Mesendoderm (in vitro differentiated cells): ENCODE measurements at regions not wholly inside any gene's neighbourhood (a gene's known extent, or its start where the extent isn't known, plus 50 kb on each side); places are given as distances from the start of the nearest gene placed in this dataset.

Experiments
- DNase-seq: peaks from one replicate; pipeline ENCODE4 v3.0.0; 2013
- H2AK5ac ChIP-seq: 2 replicates; pipeline ENCODE4 v1.6.1; 2013; ENCODE audit warnings: low read length, inconsistent platforms
- H2BK120ac ChIP-seq: 2 replicates; pipeline ENCODE4 v1.6.1; 2013; ENCODE audit warnings: low read depth, mild to moderate bottlenecking, low read length, moderate library complexity, mixed read lengths
- H2BK15ac ChIP-seq: replicated peaks from 2 replicates; pipeline ENCODE4 v1.6.1; 2013; ENCODE audit warnings: low read depth, mild to moderate bottlenecking, moderate library complexity
- H2BK5ac ChIP-seq: 2 replicates; pipeline ENCODE4 v1.6.1; 2013; ENCODE audit warnings: low read length, inconsistent platforms
- H3K18ac ChIP-seq: 2 replicates; pipeline ENCODE4 v1.6.1; 2013; ENCODE audit warnings: mild to moderate bottlenecking, low read length, mixed read lengths
- H3K23ac ChIP-seq: one replicate; pipeline ENCODE4 v1.6.1; 2013; ENCODE audit warnings: low read length
- H3K27ac ChIP-seq: 2 replicates; pipeline ENCODE4 v1.5.1; 2013; ENCODE audit warnings: low read depth, mild to moderate bottlenecking, inconsistent platforms, low read length, moderate library complexity
- H3K27me3 ChIP-seq: 2 replicates; pipeline ENCODE4 v1.6.1; 2013; ENCODE audit warnings: low read length, control low read depth, mild to moderate bottlenecking, inconsistent platforms; ENCODE audit not compliant: insufficient read depth, poor library complexity
- H3K36me3 ChIP-seq: 2 replicates; pipeline ENCODE4 v1.6.1; 2013; ENCODE audit warnings: low read length, inconsistent platforms; ENCODE audit not compliant: control insufficient read depth, insufficient read depth
- H3K4ac ChIP-seq: one replicate; pipeline ENCODE4 v1.6.1; 2013; ENCODE audit warnings: low read depth, mild to moderate bottlenecking, low read length, moderate library complexity
- H3K4me1 ChIP-seq: 2 replicates; pipeline ENCODE4 v1.6.1; 2013; ENCODE audit warnings: low read depth, low read length, inconsistent platforms; ENCODE audit not compliant: control insufficient read depth
- H3K4me2 ChIP-seq: 2 replicates; pipeline ENCODE4 v1.6.1; 2013; ENCODE audit warnings: low read length
- H3K4me3 ChIP-seq: 2 replicates; pipeline ENCODE4 v1.5.1; 2013; ENCODE audit warnings: mild to moderate bottlenecking, low read length
- H3K56ac ChIP-seq: one replicate; pipeline ENCODE4 v1.6.1; 2013; ENCODE audit warnings: low read length
- H3K79me1 ChIP-seq: 2 replicates; pipeline ENCODE4 v1.6.1; 2013; ENCODE audit warnings: low read length, inconsistent platforms
- H3K79me2 ChIP-seq: 2 replicates; pipeline ENCODE4 v1.6.1; 2013; ENCODE audit warnings: mild to moderate bottlenecking, low read length; ENCODE audit not compliant: control insufficient read depth, insufficient read depth
- H3K9ac ChIP-seq: 2 replicates; pipeline ENCODE4 v1.6.1; 2013; ENCODE audit warnings: low read length, inconsistent platforms
- H4K5ac ChIP-seq: one replicate; pipeline ENCODE4 v1.6.1; 2013; ENCODE audit warnings: low read length
- H4K8ac ChIP-seq: one replicate; pipeline ENCODE4 v1.6.1; 2013; ENCODE audit warnings: low read depth, mild to moderate bottlenecking, control low read depth, low read length, moderate library complexity
- WGBS: extraction: QIAGEN DNeasy Blood & Tissue Kit; methylation state at CpG from one replicate; pipeline ENCODE4 v1.1.7; 2013; ENCODE audit warnings: low lambda C conversion rate, missing lambda C conversion rate; ENCODE audit not compliant: insufficient coverage; ENCODE audit errors: extremely low coverage; 5-methylcytosine and 5-hydroxymethylcytosine counted together

- no CpG with 5 or more reads among the region's 1 CpG for WGBS
- Histone ChIP-seq H2AK5ac (no peak overlapping the region), H3K23ac (no peak overlapping the region), H2BK120ac (no peak overlapping the region), H2BK5ac (no peak overlapping the region), H3K4ac (no peak overlapping the region), H3K56ac (no peak overlapping the region), H3K4me2 (no peak overlapping the region), H3K79me2 (no peaks in the 10 kb centered on the region), H2BK15ac (no peak overlapping the region), H3K79me1 (no peaks in the 10 kb centered on the region), H3K4me1 (no peaks in the 10 kb centered on the region), H3K27ac (no peak overlapping the region), H4K5ac (no peak overlapping the region), H3K18ac (no peak overlapping the region), H3K27me3 (no peaks in the 10 kb centered on the region), H3K9ac (no peak overlapping the region), H3K4me3 (no peak overlapping the region), H4K8ac (no peak overlapping the region), H3K36me3 (no peaks in the 10 kb centered on the region)
- no peak for DNase-seq
Observed at GRCh38 chr2:193556766-193557470, 1362.2 kb upstream of the TMEFF2 start.

- Histone ChIP-seq H3K79me1 (no peaks in the 10 kb centered on the region), H3K4ac (no peak overlapping the region), H3K36me3 (no peaks in the 10 kb centered on the region), H3K4me2 (no peak overlapping the region), H4K8ac (no peak overlapping the region), H3K27ac (no peak overlapping the region), H3K56ac (no peak overlapping the region), H3K4me1 (no peaks in the 10 kb centered on the region), H4K5ac (no peak overlapping the region), H3K18ac (no peak overlapping the region), H2AK5ac (no peak overlapping the region), H3K23ac (no peak overlapping the region), H2BK5ac (no peak overlapping the region), H3K27me3 (no peaks in the 10 kb centered on the region), H2BK120ac (no peak overlapping the region), H3K4me3 (no peak overlapping the region), H2BK15ac (no peak overlapping the region), H3K79me2 (no peaks in the 10 kb centered on the region), H3K9ac (no peak overlapping the region)
- no peak for DNase-seq
Observed at GRCh38 chr2:193549661-193550060, 1354.9 kb upstream of the TMEFF2 start.

- Histone ChIP-seq H3K36me3 (no peaks in the 10 kb centered on the region), H2BK120ac (no peak overlapping the region), H3K23ac (no peak overlapping the region), H2BK15ac (no peak overlapping the region), H3K27ac (no peak overlapping the region), H4K5ac (no peak overlapping the region), H3K4me2 (no peak overlapping the region), H3K4me1 (no peaks in the 10 kb centered on the region), H3K4me3 (no peak overlapping the region), H2AK5ac (no peak overlapping the region), H3K79me1 (no peaks in the 10 kb centered on the region), H3K79me2 (no peaks in the 10 kb centered on the region), H3K4ac (no peak overlapping the region), H3K27me3 (no peaks in the 10 kb centered on the region), H3K9ac (no peak overlapping the region), H3K18ac (no peak overlapping the region), H4K8ac (no peak overlapping the region), H2BK5ac (no peak overlapping the region), H3K56ac (no peak overlapping the region)
- no CpG with 5 or more reads among the region's 3 CpGs for WGBS
- DNase-seq: no peak
Observed at GRCh38 chr2:193542762-193543161, 1348.0 kb upstream of the TMEFF2 start.

GRCh38 chr2:193539188-193539587 lies 1344.5 kb upstream of the TMEFF2 start:
- Histone ChIP-seq H3K4me3 (no peak overlapping the region), H3K4me2 (no peak overlapping the region), H3K27ac (no peak overlapping the region), H3K9ac (no peak overlapping the region), H2AK5ac (no peak overlapping the region), H3K79me2 (no peaks in the 10 kb centered on the region), H2BK15ac (no peak overlapping the region), H3K36me3 (no peaks in the 10 kb centered on the region), H3K56ac (no peak overlapping the region), H2BK5ac (no peak overlapping the region), H3K23ac (no peak overlapping the region), H3K18ac (no peak overlapping the region), H2BK120ac (no peak overlapping the region), H3K27me3 (no peaks in the 10 kb centered on the region), H3K4me1 (no peaks in the 10 kb centered on the region), H4K8ac (no peak overlapping the region), H3K4ac (no peak overlapping the region), H3K79me1 (no peaks in the 10 kb centered on the region), H4K5ac (no peak overlapping the region)
- DNase-seq: no peak

GRCh38 chr2:193538061-193538460 lies 1343.3 kb upstream of the TMEFF2 start:
- H2BK15ac ChIP-seq: no peak overlapping the region
- H3K56ac ChIP-seq: no peak overlapping the region
- DNase-seq: no peak
- H3K4me1 ChIP-seq: no peaks in the 10 kb centered on the region
- H3K4me2 ChIP-seq: no peak overlapping the region
- no CpG with 5 or more reads among the region's 2 CpGs for WGBS
- no peaks in the 10 kb centered on the region for H3K79me2 ChIP-seq
- no peak overlapping the region for H4K8ac ChIP-seq
- no peak overlapping the region for H3K27ac ChIP-seq
- no peak overlapping the region for H3K4me3 ChIP-seq
- H3K79me1 ChIP-seq: no peaks in the 10 kb centered on the region
- H3K9ac ChIP-seq: no peak overlapping the region
- H3K23ac ChIP-seq: no peak overlapping the region
- no peak overlapping the region for H2BK120ac ChIP-seq
- H3K27me3 ChIP-seq: no peaks in the 10 kb centered on the region
- no peaks in the 10 kb centered on the region for H3K36me3 ChIP-seq
- no peak overlapping the region for H2BK5ac ChIP-seq
- no peak overlapping the region for H3K4ac ChIP-seq
- no peak overlapping the region for H2AK5ac ChIP-seq
- H4K5ac ChIP-seq: no peak overlapping the region
- H3K18ac ChIP-seq: no peak overlapping the region

GRCh38 chr2:193537531-193537930 lies 1342.8 kb upstream of the TMEFF2 start:
- H2BK5ac ChIP-seq: no peak overlapping the region
- no peaks in the 10 kb centered on the region for H3K36me3 ChIP-seq
- H3K56ac ChIP-seq: no peak overlapping the region
- no CpG with 5 or more reads among the region's 2 CpGs for WGBS
- no peaks in the 10 kb centered on the region for H3K27me3 ChIP-seq
- no peak overlapping the region for H3K4ac ChIP-seq
- H3K79me2 ChIP-seq: no peaks in the 10 kb centered on the region
- H4K8ac ChIP-seq: no peak overlapping the region
- no peak overlapping the region for H3K4me3 ChIP-seq
- no peak overlapping the region for H4K5ac ChIP-seq
- H2BK15ac ChIP-seq: no peak overlapping the region
- no peak for DNase-seq
- H3K9ac ChIP-seq: no peak overlapping the region
- H3K23ac ChIP-seq: no peak overlapping the region
- no peak overlapping the region for H3K18ac ChIP-seq
- H3K4me1 ChIP-seq: no peaks in the 10 kb centered on the region
- H2BK120ac ChIP-seq: no peak overlapping the region
- H3K79me1 ChIP-seq: no peaks in the 10 kb centered on the region
- no peak overlapping the region for H3K27ac ChIP-seq
- no peak overlapping the region for H2AK5ac ChIP-seq
- H3K4me2 ChIP-seq: no peak overlapping the region
